Cardiac fibroblast (primary cell): ENCODE measurements at regions not wholly inside any gene's neighbourhood (a gene's known extent, or its start where the extent isn't known, plus 50 kb on each side); places are given as distances from the start of the nearest gene placed in this dataset.
A peak's percentile ranks its signal among the peaks of the same experiment; 100 is the strongest.

Experiments
- DNase-seq, 2 donors: peaks; one replicate each; pipeline versions ENCODE4 v3.0.0 to v3.0.0-alpha.2; 2010; ENCODE audit warnings: low read depth in 2 of 2
- H3K4me3 ChIP-seq, 2 donors: replicated peaks in 1 of 2; 1 replicate in 1 of 2; 2 replicates in 1 of 2; pipeline ENCODE4 v1.5.1; 2011; ENCODE audit warnings: low read depth in 2 of 2, low read length in 2 of 2, mild to moderate bottlenecking in 2 of 2, moderate library complexity in 1 of 2
- TF ChIP-seq, protein P1 (sequence below): IDR thresholded peaks from one replicate; pipeline ENCODE4 v1.5.1; 2011; ENCODE audit warnings: low read depth, mild to moderate bottlenecking, low read length, inconsistent platforms

DNA sequence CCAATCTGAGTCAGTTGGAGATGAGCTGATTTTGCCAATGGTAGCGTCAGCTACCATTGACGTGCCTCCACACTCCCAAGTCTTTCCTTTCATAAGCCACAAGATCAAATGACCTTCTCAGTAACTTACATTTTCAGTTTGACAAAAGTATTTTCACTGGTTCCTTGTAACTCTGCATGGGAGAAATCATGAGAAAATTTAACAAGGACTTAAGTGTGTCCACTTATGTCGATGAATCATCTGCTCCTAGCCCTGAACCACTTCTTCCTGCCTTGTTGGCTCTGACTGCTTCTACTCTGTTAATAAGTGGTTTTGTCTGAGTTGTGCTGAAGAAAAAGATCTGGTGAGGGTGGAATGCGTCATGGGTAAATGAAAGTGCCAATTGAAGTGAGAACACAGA, 101.2 kb downstream of the NFKBIZ start:
- peak; percentile 74 to 83 for DNase-seq
- TF ChIP-seq, protein P1, sequence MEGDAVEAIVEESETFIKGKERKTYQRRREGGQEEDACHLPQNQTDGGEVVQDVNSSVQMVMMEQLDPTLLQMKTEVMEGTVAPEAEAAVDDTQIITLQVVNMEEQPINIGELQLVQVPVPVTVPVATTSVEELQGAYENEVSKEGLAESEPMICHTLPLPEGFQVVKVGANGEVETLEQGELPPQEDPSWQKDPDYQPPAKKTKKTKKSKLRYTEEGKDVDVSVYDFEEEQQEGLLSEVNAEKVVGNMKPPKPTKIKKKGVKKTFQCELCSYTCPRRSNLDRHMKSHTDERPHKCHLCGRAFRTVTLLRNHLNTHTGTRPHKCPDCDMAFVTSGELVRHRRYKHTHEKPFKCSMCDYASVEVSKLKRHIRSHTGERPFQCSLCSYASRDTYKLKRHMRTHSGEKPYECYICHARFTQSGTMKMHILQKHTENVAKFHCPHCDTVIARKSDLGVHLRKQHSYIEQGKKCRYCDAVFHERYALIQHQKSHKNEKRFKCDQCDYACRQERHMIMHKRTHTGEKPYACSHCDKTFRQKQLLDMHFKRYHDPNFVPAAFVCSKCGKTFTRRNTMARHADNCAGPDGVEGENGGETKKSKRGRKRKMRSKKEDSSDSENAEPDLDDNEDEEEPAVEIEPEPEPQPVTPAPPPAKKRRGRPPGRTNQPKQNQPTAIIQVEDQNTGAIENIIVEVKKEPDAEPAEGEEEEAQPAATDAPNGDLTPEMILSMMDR: no peak
- H3K4me3 ChIP-seq: no peak overlapping the region

DNA sequence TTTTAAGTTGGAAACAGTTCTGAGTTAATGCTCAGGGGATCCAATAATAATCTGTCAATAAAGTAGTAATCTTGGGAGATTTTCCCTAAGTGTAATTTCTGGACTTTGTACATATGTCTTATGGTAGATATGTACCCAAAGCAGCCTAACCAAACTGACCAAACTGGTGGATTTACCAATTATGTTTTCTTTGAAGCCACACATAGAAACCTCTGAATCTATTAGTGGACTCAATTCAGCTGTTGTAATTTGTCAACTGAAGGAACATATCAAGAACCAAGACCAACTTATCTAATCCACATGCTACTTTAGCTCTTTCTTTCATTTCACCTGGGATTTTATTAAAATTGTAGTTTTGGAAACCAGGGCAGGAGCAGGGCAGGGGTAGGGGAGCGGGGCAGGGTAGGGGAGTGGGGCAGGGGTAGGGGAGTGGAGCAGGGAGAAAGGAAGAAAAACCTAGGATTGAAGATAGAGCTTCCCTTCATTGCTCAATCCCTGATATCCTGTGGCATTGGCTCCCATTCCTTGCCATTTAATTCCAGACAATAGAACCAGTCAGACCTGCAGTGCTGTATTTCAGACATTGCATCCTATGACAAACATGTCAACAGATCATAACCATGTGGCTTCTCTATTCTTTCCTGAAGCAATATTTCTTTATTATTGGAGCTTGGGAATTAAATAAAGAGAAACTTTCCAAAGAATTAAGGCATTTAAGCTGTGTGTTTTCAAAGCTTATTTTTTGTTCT, 101.8 kb downstream of the NFKBIZ start:
- TF ChIP-seq, protein P1: no peak
- no peak overlapping the region for H3K4me3 ChIP-seq
- peak; percentile 34 to 50 for DNase-seq

DNA sequence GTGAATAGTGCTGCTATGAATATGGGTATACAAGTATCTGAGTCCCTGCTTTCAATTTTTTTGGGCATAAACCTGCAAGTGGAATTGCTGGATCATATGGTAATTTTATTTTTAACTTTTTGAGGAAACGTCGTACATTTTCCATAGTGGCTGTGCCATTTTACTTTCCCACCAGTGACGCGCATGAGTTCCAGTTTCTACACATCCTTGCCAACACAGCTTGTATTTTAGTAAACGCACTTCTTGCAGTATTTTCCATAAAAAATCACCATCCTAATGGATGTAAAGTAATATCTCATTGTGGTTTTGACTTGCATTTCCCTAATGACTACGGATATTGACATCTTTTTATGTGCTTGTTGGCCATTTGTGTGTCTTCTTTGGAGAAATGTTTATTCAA, 105.0 kb downstream of the NFKBIZ start:
- no peak overlapping the region for H3K4me3 ChIP-seq
- TF ChIP-seq, protein P1: no peak
- no peak for DNase-seq

DNA sequence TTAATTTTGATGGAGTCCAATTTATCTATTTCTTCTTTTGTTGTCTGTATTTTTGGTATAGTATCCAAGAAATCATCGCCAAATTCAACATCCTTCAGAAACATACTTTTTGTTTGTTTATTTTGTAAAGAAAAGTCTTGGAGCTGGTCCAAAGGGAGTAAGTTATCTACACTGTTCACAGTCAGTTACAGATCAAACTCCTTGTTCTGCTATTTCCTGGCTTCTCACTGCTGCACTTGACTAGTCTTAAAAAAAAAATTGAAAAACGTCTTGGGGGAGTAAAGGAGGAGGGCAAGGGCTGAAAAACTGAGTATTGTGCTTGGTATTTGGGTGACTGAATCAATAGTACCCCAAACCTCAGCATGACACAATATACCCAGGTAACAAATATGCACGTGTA, 105.6 kb downstream of the NFKBIZ start:
- TF ChIP-seq, protein P1: no peak

DNA sequence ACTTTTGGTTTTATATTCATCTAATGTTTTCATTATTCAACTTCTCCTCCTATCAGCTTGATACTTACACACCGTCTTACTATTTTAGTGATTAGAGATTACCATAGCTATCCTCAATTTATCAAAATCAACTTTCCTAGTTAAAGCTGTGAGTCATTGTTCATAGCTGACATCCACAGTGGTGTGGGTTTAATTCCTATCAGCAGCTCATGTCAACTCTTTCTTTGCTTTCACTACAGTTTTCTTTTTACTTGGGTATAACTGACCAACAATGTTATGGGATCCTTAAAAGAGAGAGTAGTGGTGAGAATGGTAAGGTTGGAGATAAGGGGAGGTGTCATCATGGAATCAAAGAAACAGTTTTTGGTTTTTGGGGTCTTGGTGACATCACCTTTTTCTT, 112.7 kb downstream of the NFKBIZ start:
- H3K4me3 ChIP-seq: no peak overlapping the region
- TF ChIP-seq, protein P1: no peak
- peak in 1 of 2 donors; percentile 43 for DNase-seq

More for the DNA sequence above, 105.6 kb downstream of the NFKBIZ start:
- no peak overlapping the region for H3K4me3 ChIP-seq
- peak; percentile 24 to 52 for DNase-seq

DNA sequence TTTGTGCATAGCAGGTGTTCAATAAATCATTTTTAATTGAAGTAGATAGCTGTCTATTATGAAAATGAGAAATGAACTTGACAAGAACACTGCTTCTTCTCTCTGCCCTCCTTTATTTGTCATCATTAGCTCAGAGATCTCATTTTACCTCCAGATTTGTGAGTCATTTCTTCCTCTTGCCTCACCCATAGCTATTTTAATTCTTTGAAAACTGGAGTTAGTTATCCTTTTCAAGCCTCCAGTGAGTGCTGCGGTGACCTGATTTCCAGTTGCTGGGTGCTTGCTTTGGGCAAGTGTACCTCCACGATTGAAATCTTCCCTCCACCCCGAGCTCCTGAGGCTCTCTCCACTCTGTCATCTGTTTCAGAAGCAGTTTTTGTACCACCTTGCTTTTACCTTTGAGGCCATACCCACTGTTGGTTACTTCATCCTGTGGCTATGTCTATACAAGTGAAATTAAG, 114.6 kb downstream of the NFKBIZ start:
- DNase-seq: peak; percentile 60 to 81
- H3K4me3 ChIP-seq: no peak overlapping the region

More for the DNA sequence above, 114.6 kb downstream of the NFKBIZ start:
- TF ChIP-seq, protein P1: no peak
